Neural cell (in vitro differentiated cells): ENCODE measurements at regions not wholly inside any gene's neighbourhood (a gene's known extent, or its start where the extent isn't known, plus 50 kb on each side); places are given as distances from the start of the nearest gene placed in this dataset.

Source experiments
- RAD21 ChIP-seq: fragments of 450-650 bp; conservative IDR thresholded peaks from 2 replicates; pipeline ENCODE4 v1.6.1; 2014; ENCODE audit warnings: antibody characterized with exemption, mild to moderate bottlenecking, moderate library complexity
- TF ChIP-seq, protein P1 (sequence below): fragments of 450-650 bp; IDR thresholded peaks from 2 replicates; pipeline ENCODE4 v1.5.1; 2014; ENCODE audit warnings: antibody characterized with exemption, mild to moderate bottlenecking, moderate library complexity; ENCODE audit not compliant: poor library complexity, severe bottlenecking

DNA sequence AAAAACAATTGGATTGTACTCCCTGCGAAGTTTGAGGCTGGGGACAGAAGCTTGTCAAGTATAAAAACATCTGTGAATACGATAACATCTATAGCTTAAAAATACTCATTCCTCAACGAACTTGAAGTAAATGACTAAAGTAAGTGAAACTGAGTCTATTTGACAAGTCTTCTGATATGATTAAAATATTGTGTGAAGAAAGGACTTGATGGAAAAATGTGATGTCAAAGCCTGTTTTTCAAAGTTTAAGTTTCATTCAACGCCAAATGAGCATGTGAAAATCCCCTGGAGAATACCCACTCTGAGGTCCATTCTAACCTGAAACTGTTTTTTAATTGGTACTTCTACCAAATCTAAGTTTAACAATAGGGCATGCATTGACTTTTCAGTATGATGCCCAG is 122.3 kb upstream of the MDFIC start:
- TF ChIP-seq, protein P1, sequence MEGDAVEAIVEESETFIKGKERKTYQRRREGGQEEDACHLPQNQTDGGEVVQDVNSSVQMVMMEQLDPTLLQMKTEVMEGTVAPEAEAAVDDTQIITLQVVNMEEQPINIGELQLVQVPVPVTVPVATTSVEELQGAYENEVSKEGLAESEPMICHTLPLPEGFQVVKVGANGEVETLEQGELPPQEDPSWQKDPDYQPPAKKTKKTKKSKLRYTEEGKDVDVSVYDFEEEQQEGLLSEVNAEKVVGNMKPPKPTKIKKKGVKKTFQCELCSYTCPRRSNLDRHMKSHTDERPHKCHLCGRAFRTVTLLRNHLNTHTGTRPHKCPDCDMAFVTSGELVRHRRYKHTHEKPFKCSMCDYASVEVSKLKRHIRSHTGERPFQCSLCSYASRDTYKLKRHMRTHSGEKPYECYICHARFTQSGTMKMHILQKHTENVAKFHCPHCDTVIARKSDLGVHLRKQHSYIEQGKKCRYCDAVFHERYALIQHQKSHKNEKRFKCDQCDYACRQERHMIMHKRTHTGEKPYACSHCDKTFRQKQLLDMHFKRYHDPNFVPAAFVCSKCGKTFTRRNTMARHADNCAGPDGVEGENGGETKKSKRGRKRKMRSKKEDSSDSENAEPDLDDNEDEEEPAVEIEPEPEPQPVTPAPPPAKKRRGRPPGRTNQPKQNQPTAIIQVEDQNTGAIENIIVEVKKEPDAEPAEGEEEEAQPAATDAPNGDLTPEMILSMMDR: no peak
- no peak for TF ChIP-seq RAD21
